NB4 (cell line): ENCODE measurements at regions not wholly inside any gene's neighbourhood (a gene's known extent, or its start where the extent isn't known, plus 50 kb on each side); places are given as distances from the start of the nearest gene placed in this dataset.

Source experiments
- DNase-seq: peaks from one replicate; pipeline ENCODE4 v3.0.0; 2010; ENCODE audit warnings: low read depth
- H3K4me3 ChIP-seq: one replicate; pipeline ENCODE4 v1.5.1; 2011; ENCODE audit warnings: mild to moderate bottlenecking, low read depth, low read length, moderate library complexity
- CTCF ChIP-seq: IDR thresholded peaks from one replicate; pipeline ENCODE4 v1.5.1; 2012; ENCODE audit warnings: low read depth, low read length
- MAX ChIP-seq: IDR thresholded peaks from 2 replicates; pipeline ENCODE4 v1.6.1; 2011; ENCODE audit warnings: low read depth, low read length
- MYC ChIP-seq: IDR thresholded peaks from 2 replicates; pipeline ENCODE4 v1.6.1; 2011; ENCODE audit warnings: low read depth, low read length
- POLR2A ChIP-seq: IDR thresholded peaks from 2 replicates; pipeline ENCODE4 v1.6.1; 2011; ENCODE audit warnings: mild to moderate bottlenecking; ENCODE audit not compliant: insufficient read length; ENCODE audit errors: extremely low read depth

- TF ChIP-seq MYC (no peak), POLR2A (no peak), CTCF (no peak), MAX (no peak)
- H3K4me3 ChIP-seq = no peak overlapping the region
- DNase-seq = no peak
These were observed 250.6 kb upstream of the DAPK1 start for GRCh38 chr9:87247097-87247496.

- no peak for DNase-seq
- no peak overlapping the region for H3K4me3 ChIP-seq
- TF ChIP-seq MAX (no peak), MYC (no peak), CTCF (no peak), POLR2A (no peak)
These were observed 248.6 kb upstream of the DAPK1 start for GRCh38 chr9:87249029-87249428.

GRCh38 chr9:87250205-87250604, 247.5 kb upstream of the DAPK1 start:
- no peak overlapping the region for H3K4me3 ChIP-seq
- DNase-seq = no peak
- TF ChIP-seq MYC (no peak), POLR2A (no peak), CTCF (no peak)

- no peak for DNase-seq
- TF ChIP-seq MAX (no peak), POLR2A (no peak), MYC (no peak), CTCF (no peak)
- H3K4me3 ChIP-seq = no peak overlapping the region
These were observed 242.1 kb upstream of the DAPK1 start for GRCh38 chr9:87255431-87256155.

GRCh38 chr9:87256973-87257372, 240.7 kb upstream of the DAPK1 start:
- no peak for TF ChIP-seq POLR2A
- TF ChIP-seq MAX = no peak
- TF ChIP-seq MYC = no peak
- no peak for TF ChIP-seq CTCF
- H3K4me3 ChIP-seq = no peak overlapping the region
- no peak for DNase-seq

GRCh38 chr9:87259543-87260518, 237.8 kb upstream of the DAPK1 start:
- no peak overlapping the region for H3K4me3 ChIP-seq
- TF ChIP-seq MYC = no peak
- DNase-seq = no peak
